GM12892 (cell line): ENCODE measurements at regions not wholly inside any gene's neighbourhood (a gene's known extent, or its start where the extent isn't known, plus 50 kb on each side); places are given as distances from the start of the nearest gene placed in this dataset.

ENCODE experiments used
- DNase-seq: peaks from one replicate; pipeline ENCODE4 v3.0.0; 2011; ENCODE audit not compliant: insufficient read length
- FAIRE-seq: peaks from 2 replicates; lab custom pipeline; 2011; peaks lifted over from hg19 to GRCh38; lab: Jason Lieb, UNC
- POLR2A ChIP-seq: IDR thresholded peaks from 2 replicates; pipeline ENCODE4 v1.6.1; 2011; ENCODE audit warnings: low read depth, low read length, control low read depth
- POLR2AphosphoS5 ChIP-seq: IDR thresholded peaks from 2 replicates; pipeline ENCODE4 v1.6.1; 2011; ENCODE audit warnings: low read depth, low read length, control low read depth
- TAF1 ChIP-seq: IDR thresholded peaks from 2 replicates; pipeline ENCODE4 v1.6.1; 2011; ENCODE audit warnings: low read depth, mild to moderate bottlenecking, control low read depth, low read length, borderline replicate concordance

DNA sequence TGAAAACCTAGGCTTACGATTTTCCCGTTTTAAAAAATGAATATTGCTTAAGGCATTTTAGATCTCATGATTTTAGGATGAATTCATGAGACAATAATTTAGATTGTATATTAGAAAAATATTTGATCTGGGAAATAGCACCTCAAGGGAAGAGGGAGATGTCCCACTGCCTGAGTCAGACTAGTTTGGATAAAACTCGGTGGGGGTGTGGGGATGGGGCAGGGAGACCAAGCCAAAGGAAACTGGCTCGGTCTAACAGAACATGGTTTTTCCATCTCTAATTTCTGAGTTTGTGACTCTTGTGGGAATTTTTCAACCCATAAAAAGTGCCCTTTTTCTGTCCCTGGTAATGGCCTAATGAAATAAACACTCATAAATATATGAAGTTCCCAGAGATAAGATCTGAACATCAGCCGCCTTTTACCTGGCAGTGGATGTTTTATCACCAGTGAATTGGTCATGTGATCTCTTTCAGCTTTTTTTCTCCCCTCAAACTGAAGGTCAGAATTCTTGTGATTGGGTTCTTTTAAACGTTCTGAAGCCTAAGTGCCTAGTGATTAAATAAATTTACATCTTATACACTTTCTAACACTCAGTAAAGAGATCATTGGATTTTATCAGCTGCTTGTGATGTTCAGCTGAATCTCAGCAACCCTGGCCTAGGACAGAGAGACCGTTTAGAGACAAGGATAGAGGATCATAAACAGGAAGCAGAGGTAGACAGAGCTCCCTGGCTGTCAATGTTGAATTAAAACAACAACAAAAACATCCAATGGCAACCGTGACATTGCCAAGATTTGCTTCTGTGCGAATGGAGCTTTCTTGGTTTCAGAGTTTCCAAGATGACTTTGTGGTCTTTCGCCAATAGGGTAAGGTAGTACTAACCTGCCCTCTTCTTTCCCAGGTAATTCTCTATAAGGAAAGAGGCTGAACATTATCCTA lies 1038.2 kb downstream of the MCTP2 start:
- FAIRE-seq (no peak), DNase-seq (no peak)
- no peak for TF ChIP-seq POLR2A
- TF ChIP-seq TAF1: no peak
- TF ChIP-seq POLR2AphosphoS5: no peak

GRCh38 chr15:95274101-95274500 lies 1042.7 kb downstream of the MCTP2 start:
- DNase-seq (no peak), FAIRE-seq (no peak)
- TF ChIP-seq POLR2A: no peak
- no peak for TF ChIP-seq POLR2AphosphoS5
- TF ChIP-seq TAF1: no peak

DNA sequence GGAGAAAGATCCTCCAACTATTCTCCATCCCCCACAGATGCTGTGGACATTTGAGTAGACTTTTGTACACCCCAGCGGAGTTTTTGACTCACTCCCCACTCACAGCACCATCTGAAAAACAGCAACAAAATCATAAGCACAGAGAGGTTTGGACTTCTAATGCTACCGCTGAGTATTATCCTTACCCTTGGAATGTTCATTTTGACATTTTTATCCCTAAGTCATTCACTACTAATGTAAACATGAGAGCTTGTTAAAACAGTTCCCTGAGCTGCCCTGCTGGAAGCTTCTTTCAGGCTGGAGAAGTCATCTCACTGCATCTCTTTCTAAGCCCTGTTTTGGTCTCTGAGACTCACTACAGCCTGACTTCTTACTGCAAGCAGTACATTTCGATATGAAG lies 1045.9 kb downstream of the MCTP2 start:
- DNase-seq: no peak
- FAIRE-seq: no peak
- no peak for TF ChIP-seq POLR2AphosphoS5
- no peak for TF ChIP-seq POLR2A
- no peak for TF ChIP-seq TAF1

DNA sequence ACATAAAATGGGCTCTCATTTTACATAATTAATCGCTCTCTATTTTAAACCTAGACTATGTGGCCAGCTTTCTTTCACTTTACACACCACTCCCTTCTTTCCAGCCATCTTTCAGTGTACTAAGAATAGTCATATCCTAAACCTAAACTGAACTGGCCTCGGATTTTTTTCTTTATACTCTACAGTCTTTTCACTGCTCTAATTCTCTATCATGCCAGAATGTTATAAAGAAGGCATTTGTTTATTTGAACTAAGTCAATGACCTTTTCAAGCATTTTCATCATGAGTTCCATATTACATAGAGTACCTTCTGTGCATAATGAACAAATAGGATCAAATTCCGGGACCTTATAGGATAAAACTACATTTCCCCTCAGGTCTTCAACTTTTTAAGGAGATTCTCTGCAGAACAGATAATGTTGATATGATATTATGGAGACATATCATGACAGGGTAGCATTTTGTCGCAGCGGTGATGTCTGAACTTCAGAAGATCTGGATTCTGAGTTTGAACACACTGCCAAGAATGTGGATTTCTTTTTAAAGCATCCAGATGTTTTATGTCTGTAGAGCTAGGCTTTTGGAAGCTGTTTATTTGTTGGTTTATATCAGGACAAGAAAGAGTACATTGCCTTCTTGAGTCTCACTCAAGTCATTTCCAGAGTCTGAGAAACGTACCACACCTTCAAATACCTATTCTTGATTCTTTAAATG lies 1047.3 kb downstream of the MCTP2 start:
- FAIRE-seq (no peak), DNase-seq (no peak)
- TF ChIP-seq TAF1 (no peak), POLR2AphosphoS5 (no peak), POLR2A (no peak)

- no peak for DNase-seq
- no peak for TF ChIP-seq POLR2AphosphoS5
- TF ChIP-seq POLR2A: no peak
- TF ChIP-seq TAF1: no peak
- FAIRE-seq: no peak
Observed at GRCh38 chr15:95279277-95280019, 1048.1 kb downstream of the MCTP2 start.

DNA sequence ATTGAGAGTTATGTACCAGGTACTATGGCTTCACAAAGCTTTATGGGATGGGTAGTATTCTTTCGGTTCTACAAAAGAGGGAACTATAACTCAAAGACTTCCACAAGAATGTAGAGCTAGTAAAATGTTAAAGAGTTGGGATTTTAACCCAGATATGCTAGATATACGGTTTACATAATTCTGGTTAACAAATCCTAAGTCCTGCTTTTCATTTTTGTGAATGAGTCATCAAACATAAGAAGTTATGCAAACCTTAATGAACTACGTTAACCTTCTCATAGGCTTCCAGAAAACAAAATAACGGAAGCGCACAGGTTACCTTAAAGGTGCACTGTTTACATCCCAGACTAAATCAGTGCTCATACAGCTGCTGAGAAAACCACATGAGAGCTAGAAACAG lies 1049.3 kb downstream of the MCTP2 start:
- FAIRE-seq (no peak), DNase-seq (no peak)
- TF ChIP-seq POLR2AphosphoS5 (no peak), POLR2A (no peak), TAF1 (no peak)

DNA sequence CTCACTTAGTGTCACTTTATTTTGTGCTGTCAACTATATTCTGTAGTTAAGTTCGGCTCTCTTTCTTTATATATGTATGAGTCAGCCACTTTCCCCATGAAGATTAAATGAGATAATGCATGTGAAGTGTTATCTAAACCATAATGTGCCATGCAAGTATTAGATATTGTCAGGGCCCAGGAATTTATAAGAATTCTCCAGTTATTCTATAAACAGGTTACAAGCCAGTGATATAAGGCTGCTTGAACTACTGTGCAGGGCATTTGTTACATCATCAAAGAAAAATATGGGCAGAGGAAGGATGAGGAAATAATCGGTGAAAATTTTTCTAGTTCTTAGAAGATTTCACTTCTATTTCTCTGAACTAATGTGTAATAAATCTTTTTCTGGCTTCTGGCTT lies 1049.0 kb upstream of the NR2F2 start:
- no peak for TF ChIP-seq POLR2AphosphoS5
- no peak for TF ChIP-seq TAF1
- no peak for TF ChIP-seq POLR2A
- DNase-seq (no peak), FAIRE-seq (no peak)

GRCh38 chr15:95284492-95284891 lies 1046.0 kb upstream of the NR2F2 start:
- no peak for FAIRE-seq
- no peak for DNase-seq
- TF ChIP-seq POLR2AphosphoS5 (no peak), POLR2A (no peak), TAF1 (no peak)

DNA sequence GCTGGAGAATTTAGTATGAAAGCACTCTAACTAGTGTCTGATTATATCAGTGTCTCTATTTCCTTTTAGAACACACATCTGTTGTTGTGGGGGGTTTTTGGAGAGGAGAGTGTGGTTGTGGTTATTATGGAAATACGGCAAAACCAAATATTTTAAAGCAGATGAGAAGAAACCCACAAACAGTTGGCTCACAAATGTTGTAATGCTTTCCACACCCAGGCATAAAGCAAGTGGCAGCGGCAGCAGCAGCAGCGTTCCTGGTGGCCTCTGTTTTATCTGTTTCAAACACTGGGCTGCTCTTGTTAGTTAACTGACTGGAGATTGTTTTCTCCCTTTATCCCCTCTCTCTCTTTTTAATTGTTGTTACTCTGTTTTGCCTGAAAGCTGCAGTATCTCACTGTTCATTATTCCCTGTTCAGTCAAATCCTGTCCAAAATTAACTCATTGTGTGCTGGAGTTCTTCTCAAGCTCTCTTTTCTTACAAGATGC lies 1045.5 kb upstream of the NR2F2 start:
- no peak for DNase-seq
- no peak for FAIRE-seq
- TF ChIP-seq POLR2AphosphoS5 (no peak), TAF1 (no peak), POLR2A (no peak)

DNA sequence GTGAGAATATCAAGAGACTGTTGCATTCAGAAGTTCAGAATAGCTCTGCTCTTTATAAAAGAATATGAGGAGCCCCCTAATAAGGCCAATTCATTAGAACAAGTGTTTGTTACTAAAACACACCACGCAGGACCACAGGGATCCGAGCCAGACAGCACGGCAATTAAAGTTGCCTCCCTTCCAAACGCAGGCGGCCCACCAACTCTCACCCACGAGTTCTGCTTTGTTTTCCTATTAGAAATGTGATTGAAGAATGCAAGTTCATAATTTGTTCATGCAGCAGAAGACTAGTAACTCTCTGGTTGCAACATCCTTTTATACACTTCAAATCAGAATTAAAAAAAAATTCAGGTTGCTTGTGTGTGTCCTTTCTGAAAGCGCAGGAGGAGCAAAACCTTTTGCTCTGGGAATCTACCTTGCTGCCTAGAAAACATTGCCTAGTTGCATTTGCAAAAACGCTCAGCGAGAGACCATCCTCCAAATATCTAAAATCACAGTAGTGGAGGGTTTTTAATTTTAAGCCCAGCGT lies 1044.1 kb upstream of the NR2F2 start:
- TF ChIP-seq POLR2A: no peak
- TF ChIP-seq POLR2AphosphoS5: no peak
- no peak for TF ChIP-seq TAF1
- FAIRE-seq (no peak), DNase-seq (no peak)

GRCh38 chr15:95287720-95288103 lies 1042.8 kb upstream of the NR2F2 start:
- TF ChIP-seq TAF1 (no peak), POLR2AphosphoS5 (no peak), POLR2A (no peak)
- FAIRE-seq (no peak), DNase-seq (no peak)
